Activated T-cell treated with anti-CD3 and anti-CD28 coated beads, Interleukin-2, amount 50 U/mL, for 48 hours (primary cell): ENCODE measurements at regions not wholly inside any gene's neighbourhood (a gene's known extent, or its start where the extent isn't known, plus 50 kb on each side); places are given as distances from the start of the nearest gene placed in this dataset.

Experiments
- DNase-seq, 2 experiments: peaks; one replicate each; pipeline ENCODE4 v3.0.0-alpha.2; 2020

GRCh38 chr5:130290219-130290618 lies 386.0 kb downstream of the CHSY3 start:
- DNase-seq: no peak

- no peak for DNase-seq
Measured at GRCh38 chr5:130289132-130290088, 385.1 kb downstream of the CHSY3 start.

- no peak for DNase-seq
Measured at GRCh38 chr5:130287438-130287837, 383.2 kb downstream of the CHSY3 start.

GRCh38 chr5:130286971-130287370 lies 382.7 kb downstream of the CHSY3 start:
- DNase-seq: no peak

GRCh38 chr5:130282049-130282448 lies 377.8 kb downstream of the CHSY3 start:
- no peak for DNase-seq

GRCh38 chr5:130280528-130281217 lies 376.4 kb downstream of the CHSY3 start:
- DNase-seq: no peak

GRCh38 chr5:130279386-130279785 lies 375.1 kb downstream of the CHSY3 start:
- no peak for DNase-seq

- no peak for DNase-seq
Measured at GRCh38 chr5:130278136-130278535, 373.9 kb downstream of the CHSY3 start.

- no peak for DNase-seq
Measured at GRCh38 chr5:130277522-130277921, 373.3 kb downstream of the CHSY3 start.

GRCh38 chr5:130277002-130277401 lies 372.7 kb downstream of the CHSY3 start:
- DNase-seq: no peak

GRCh38 chr5:130272837-130273236 lies 368.6 kb downstream of the CHSY3 start:
- DNase-seq: no peak

- no peak for DNase-seq
Measured at GRCh38 chr5:130270786-130271185, 366.5 kb downstream of the CHSY3 start.

- no peak for DNase-seq
Measured at GRCh38 chr5:130268489-130268888, 364.2 kb downstream of the CHSY3 start.

GRCh38 chr5:130267926-130268325 lies 363.7 kb downstream of the CHSY3 start:
- DNase-seq: no peak

- DNase-seq: no peak
Measured at GRCh38 chr5:130260481-130260880, 356.2 kb downstream of the CHSY3 start.

GRCh38 chr5:130251931-130252330 lies 347.7 kb downstream of the CHSY3 start:
- no peak for DNase-seq

- no peak for DNase-seq
Measured at GRCh38 chr5:130243641-130244040, 339.4 kb downstream of the CHSY3 start.

GRCh38 chr5:130237721-130238120 lies 333.5 kb downstream of the CHSY3 start:
- DNase-seq: no peak
